ENCODE measurements at regions not wholly inside any gene's neighbourhood (a gene's known extent, or its start where the extent isn't known, plus 50 kb on each side); places are given as distances from the start of the nearest gene placed in this dataset.
"Not testable (repeated sequence)": the region's sequence is repeated elsewhere in the genome, so short reads cannot be mapped to it uniquely, and the experiment has no call there.

DNA sequence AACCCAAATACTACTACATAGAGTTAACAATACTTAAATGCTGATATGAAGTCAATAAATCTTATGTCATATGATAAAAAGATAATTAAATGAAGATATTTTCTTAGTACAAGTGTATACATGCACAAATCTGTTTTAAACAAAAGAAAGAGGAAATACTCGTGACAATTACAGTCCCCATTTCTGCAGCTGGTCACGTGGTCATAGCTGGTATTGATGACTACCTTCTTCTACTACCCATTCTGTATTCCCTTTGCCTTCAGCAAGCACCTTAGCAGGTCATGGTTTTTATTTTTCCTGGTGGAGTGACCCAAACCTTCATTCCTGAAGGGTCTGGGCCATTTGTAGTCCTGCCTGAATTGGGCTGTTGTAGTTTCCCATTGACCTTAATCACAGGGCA lies 147.4 kb downstream of the TMEM182 start:
- not testable (repeated sequence) for TF ChIP-seq CTCF (conservative IDR thresholded peaks at IDR 0.05; ENCODE audit: low read depth, low read length); RAD21 (IDR thresholded peaks at IDR 0.05; ENCODE audit: low read length); CHD1 (IDR thresholded peaks at IDR 0.05; ENCODE audit: low read depth, low read length); NFE2L2 (IDR thresholded peaks at IDR 0.05; ENCODE audit: low read depth, low read length); POLR2A (IDR thresholded peaks at IDR 0.05; ENCODE audit: low read depth, low read length); MXI1 (IDR thresholded peaks at IDR 0.05; ENCODE audit: borderline replicate concordance, low read depth, low read length); RFX5 (IDR thresholded peaks at IDR 0.05; ENCODE audit: low read depth, low read length)
- TF ChIP-seq, protein P1, sequence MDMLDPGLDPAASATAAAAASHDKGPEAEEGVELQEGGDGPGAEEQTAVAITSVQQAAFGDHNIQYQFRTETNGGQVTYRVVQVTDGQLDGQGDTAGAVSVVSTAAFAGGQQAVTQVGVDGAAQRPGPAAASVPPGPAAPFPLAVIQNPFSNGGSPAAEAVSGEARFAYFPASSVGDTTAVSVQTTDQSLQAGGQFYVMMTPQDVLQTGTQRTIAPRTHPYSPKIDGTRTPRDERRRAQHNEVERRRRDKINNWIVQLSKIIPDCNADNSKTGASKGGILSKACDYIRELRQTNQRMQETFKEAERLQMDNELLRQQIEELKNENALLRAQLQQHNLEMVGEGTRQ (IDR thresholded peaks at IDR 0.05; ENCODE audit: low read depth, low read length): not testable (repeated sequence)
